LNCAP (cell line): ENCODE measurements at regions not wholly inside any gene's neighbourhood (a gene's known extent, or its start where the extent isn't known, plus 50 kb on each side); places are given as distances from the start of the nearest gene placed in this dataset.

Source experiments
- TF ChIP-seq, protein P1 (sequence below): fragments of 450-650 bp; IDR thresholded peaks from 2 replicates; pipeline ENCODE4 v1.5.1; 2017; ENCODE audit warnings: mild to moderate bottlenecking

- TF ChIP-seq, protein P1, sequence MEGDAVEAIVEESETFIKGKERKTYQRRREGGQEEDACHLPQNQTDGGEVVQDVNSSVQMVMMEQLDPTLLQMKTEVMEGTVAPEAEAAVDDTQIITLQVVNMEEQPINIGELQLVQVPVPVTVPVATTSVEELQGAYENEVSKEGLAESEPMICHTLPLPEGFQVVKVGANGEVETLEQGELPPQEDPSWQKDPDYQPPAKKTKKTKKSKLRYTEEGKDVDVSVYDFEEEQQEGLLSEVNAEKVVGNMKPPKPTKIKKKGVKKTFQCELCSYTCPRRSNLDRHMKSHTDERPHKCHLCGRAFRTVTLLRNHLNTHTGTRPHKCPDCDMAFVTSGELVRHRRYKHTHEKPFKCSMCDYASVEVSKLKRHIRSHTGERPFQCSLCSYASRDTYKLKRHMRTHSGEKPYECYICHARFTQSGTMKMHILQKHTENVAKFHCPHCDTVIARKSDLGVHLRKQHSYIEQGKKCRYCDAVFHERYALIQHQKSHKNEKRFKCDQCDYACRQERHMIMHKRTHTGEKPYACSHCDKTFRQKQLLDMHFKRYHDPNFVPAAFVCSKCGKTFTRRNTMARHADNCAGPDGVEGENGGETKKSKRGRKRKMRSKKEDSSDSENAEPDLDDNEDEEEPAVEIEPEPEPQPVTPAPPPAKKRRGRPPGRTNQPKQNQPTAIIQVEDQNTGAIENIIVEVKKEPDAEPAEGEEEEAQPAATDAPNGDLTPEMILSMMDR = no peak
These were observed 1595.1 kb upstream of the MIR17HG start for GRCh38 chr13:89752394-89752793.

DNA sequence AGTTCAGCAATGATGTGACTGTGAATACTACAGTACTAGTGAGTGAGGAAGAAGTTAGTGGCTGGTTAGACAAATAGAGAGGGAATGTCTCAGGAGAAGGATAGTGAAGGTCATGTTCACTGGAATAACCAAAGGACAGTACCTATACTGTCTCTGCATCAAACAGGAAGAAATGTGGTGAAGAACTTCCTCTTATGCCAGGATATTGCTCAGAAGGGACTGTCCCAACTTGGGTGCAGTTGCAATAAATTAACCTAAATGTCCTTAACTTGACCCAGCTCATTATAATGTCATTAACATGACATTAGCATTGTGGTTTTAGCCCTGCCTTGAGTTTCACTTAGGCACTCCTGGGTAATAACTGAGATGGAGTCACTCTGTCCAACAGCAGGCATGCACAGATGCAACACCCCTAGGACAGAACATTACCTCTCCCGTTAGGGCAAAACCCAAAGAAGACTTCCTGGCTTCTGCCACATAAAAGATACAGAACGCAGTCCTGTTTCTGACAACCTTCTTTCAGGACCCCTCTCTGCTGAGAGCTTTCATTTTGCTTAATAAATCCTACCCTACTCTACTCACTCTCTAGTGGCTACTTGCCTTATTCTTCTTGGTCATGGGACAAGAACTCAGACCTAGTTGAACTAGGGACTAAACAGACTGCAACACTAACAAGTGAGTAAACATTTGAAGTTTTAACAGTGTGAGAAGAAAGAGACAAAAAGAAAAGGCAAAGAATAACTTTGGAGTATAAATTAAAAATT, 1591.6 kb upstream of the MIR17HG start:
- TF ChIP-seq, protein P1 = no peak

DNA sequence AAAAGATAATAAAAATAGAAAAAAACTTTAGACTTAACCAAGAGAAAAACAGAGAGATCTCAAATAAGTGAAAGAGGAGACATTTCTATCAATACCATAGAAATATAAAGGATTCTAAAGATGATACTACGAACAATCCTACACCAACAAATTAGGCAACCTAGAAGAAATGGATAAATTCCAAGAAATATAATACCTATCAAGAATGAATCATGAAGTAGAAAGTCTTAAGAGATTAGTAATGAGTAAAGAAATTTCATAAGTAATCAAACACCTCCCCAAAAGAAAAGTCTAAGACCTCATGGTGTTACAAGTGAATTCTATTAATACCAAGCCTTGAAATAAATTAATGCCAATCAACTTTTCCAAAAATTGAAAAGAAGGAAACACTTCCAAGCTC, 1584.5 kb upstream of the MIR17HG start:
- TF ChIP-seq, protein P1 = no peak

DNA sequence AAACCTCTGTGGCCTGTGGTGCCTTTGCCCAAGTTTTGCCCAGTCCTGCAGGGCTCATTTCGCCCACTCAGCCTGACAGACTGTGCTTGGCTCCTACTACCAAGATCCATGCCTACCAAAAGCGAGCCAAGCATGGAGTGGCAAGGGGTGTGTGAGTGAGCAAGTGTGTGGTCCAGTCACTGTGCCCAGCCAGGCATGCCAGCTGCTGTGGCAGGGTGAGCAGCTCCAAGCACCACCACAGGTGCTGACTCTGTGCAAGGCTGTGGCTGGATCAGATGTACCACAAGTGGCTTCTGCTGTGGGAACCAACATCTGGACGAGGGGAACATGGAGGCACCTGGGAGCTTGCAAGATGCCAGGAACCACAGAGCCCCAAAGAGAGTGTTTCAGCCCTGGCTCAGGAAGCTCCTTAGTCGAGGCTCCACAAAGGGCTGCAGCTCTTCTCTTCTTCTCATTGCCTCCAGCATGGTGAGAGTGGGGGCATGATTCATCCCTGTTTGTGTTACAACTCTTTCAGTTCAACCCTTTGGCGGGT, 1564.2 kb upstream of the MIR17HG start:
- TF ChIP-seq, protein P1 = no peak

DNA sequence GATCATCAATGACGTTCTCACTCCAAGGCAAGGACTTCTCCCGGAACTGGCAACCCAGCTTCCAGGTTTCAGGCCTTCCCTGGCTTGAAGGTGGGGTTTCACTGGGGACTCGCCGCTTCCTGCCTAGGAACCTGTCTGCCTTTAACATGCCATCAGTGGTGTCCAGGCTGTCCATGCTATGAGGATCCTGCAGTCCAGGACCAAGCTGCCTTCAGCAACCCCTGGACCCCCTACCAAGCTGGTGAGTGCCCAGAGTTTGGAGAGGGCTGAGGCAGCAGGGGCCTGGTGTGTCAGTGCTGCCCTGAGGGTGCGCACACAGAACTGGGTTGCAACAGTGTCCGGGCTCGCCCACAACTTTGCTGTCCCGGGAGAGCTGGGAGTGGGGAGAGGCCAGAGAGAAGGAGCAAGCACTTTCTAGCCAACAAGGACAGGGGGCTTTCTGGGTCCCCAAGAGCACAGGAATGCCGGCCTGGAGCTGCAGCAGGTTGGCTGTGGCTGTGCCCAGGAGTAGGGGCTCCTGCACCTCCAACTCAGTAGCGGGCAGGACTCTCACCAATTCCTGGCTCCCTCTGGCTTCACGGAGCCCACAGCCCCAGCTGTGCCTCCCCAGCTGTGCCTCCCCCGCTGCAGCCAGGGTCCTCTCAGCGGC, 1563.2 kb upstream of the MIR17HG start:
- TF ChIP-seq, protein P1 = no peak

DNA sequence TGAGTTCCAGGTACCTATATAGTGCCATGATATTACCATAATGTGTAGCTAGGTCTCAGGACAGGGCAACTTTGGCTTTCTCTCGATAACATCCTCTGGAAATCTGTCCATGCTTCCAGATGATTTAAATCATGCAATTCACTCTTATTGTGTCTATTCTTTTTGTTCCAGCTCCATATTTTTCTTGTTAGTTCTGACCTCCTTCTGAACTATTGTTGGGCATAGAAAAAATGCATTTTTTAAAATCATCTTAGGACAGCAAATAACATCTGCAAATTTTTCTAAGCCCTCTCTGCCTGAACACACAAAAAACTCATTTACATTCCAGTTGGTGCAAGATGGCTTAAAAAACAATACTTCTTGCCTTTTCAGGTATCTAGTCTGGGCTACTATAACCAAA, 1561.0 kb upstream of the MIR17HG start:
- TF ChIP-seq, protein P1 = no peak

- TF ChIP-seq, protein P1 = no peak
These were observed 1556.8 kb upstream of the MIR17HG start for GRCh38 chr13:89790696-89791095.
